Calu3 (cell line): ENCODE measurements at regions not wholly inside any gene's neighbourhood (a gene's known extent, or its start where the extent isn't known, plus 50 kb on each side); places are given as distances from the start of the nearest gene placed in this dataset.

Experiments used
- BruUV-seq: library from RNA; stranded (reverse); fragments of 400-500 nt; replicated peaks from 2 replicates; lab custom pipeline; 2021; lab: Mats Ljungman, UMichigan
- CTCF ChIA-PET: fragments of 300-600 bp; sonication (Branson Sonifier 250); formaldehyde crosslinking; loops from one replicate; lab custom pipeline; 2022; ENCODE audit warnings: antibody characterized with exemption; lab: Charles Lee
- DNase-seq: peaks from one replicate; pipeline ENCODE4 v3.0.0; 2022
- H3K27ac Mint-ChIP-seq: one replicate; pipeline ENCODE4 v1.8.0; 2022; ENCODE audit warnings: mixed read lengths; ENCODE audit not compliant: unreplicated experiment
- H3K27me3 Mint-ChIP-seq: one replicate; pipeline ENCODE4 v1.8.0; 2022; ENCODE audit warnings: mixed read lengths; ENCODE audit not compliant: unreplicated experiment
- H3K36me3 Mint-ChIP-seq: one replicate; pipeline ENCODE4 v1.8.0; 2022; ENCODE audit warnings: mild to moderate bottlenecking, moderate library complexity, mixed read lengths; ENCODE audit not compliant: insufficient read depth, unreplicated experiment
- H3K4me1 Mint-ChIP-seq: one replicate; pipeline ENCODE4 v1.8.0; 2022; ENCODE audit warnings: mild to moderate bottlenecking, low read depth, mixed read lengths; ENCODE audit not compliant: unreplicated experiment
- H3K4me3 Mint-ChIP-seq: one replicate; pipeline ENCODE4 v1.8.0; 2022; ENCODE audit warnings: mild to moderate bottlenecking, low read depth, moderate library complexity, mixed read lengths; ENCODE audit not compliant: unreplicated experiment
- H3K9me3 Mint-ChIP-seq: one replicate; pipeline ENCODE4 v1.8.0; 2022; ENCODE audit warnings: low read depth, mixed read lengths; ENCODE audit not compliant: unreplicated experiment
- CTCF ChIP-seq: fragments of 200-600 bp; IDR thresholded peaks from one replicate; pipeline ENCODE4 v1.8.0; 2022; ENCODE audit warnings: antibody characterized with exemption; ENCODE audit not compliant: unreplicated experiment
- intact Hi-C: fragments of 100-400 bp; cut with micrococcal nuclease; formaldehyde crosslinking; loops from one replicate; pipeline ENCODE4 v1.10.0; 2022; ENCODE audit not compliant: unreplicated experiment

- Mint-ChIP-seq H3K4me1 (no peaks in the 10 kb centered on the region), H3K36me3 (no peaks in the 10 kb centered on the region), H3K27me3 (no peaks in the 10 kb centered on the region), H3K4me3 (no peak overlapping the region), H3K27ac (no peak overlapping the region), H3K9me3 (peaks cover 3% of the 10 kb centered on the region)
- intact Hi-C loops = no loop called here
- TF ChIP-seq CTCF = no peak
- DNase-seq = no peak
- CTCF ChIA-PET = no interaction called here
- BruUV-seq = no TSS peak
These were observed 51.4 kb upstream of the ZFP42 start for GRCh38 chr4:187944179-187944578.
